K562 (cell line): ENCODE measurements at regions not wholly inside any gene's neighbourhood (a gene's known extent, or its start where the extent isn't known, plus 50 kb on each side); places are given as distances from the start of the nearest gene placed in this dataset.
A peak's percentile ranks its signal among the peaks of the same experiment; 100 is the strongest.

Experiments
- BCOR ChIP-seq: fragments of 450-650 bp; IDR thresholded peaks from 2 replicates; pipeline ENCODE4 v1.6.1; 2016
- BRF1 ChIP-seq: IDR thresholded peaks from 3 replicates; pipeline ENCODE4 v1.6.1; 2011; ENCODE audit warnings: borderline replicate concordance, mild to moderate bottlenecking; ENCODE audit not compliant: insufficient read length; ENCODE audit errors: extremely low read depth
- GABPB2 ChIP-seq: fragments of 250-450 bp; sonication (Bioruptor Pico); conservative IDR thresholded peaks from 2 replicates; pipeline ENCODE4 v1.5.1; 2021; ENCODE audit warnings: mild to moderate bottlenecking
- POLR2B ChIP-seq: fragments of 450-650 bp; IDR thresholded peaks from 2 replicates; pipeline ENCODE4 v1.6.1; 2018; ENCODE audit warnings: low read depth; ENCODE audit not compliant: partially characterized antibody
- REST ChIP-seq, 2 experiments: fragments of 450-650 bp; formaldehyde crosslinking in 1 of 2; IDR thresholded peaks; 2 replicates each; pipeline versions ENCODE4 v1.4.0 to v1.6.1; 2014 to 2020; ENCODE audit warnings: mild to moderate bottlenecking in 2 of 2, borderline replicate concordance in 1 of 2, low read depth in 1 of 2
- SIRT6 ChIP-seq: IDR thresholded peaks from one replicate; pipeline ENCODE4 v1.6.1; 2012; ENCODE audit warnings: low read depth, mild to moderate bottlenecking, control low read depth, inconsistent platforms, low read length, moderate library complexity
- ZNF589 ChIP-seq: fragments of 200-800 bp; sonication (Bioruptor generic); IDR thresholded peaks from 2 replicates; pipeline ENCODE4 v1.6.1; 2016; ENCODE audit warnings: low read depth, missing genetic modification characterization, missing compliant biosample characterization
- ZNF696 ChIP-seq: fragments of 250-450 bp; sonication (Bioruptor Pico); conservative IDR thresholded peaks from 2 replicates; pipeline ENCODE4 v1.4.0; 2020; ENCODE audit warnings: mild to moderate bottlenecking, moderate library complexity
- TF ChIP-seq, protein P1 (sequence below): sonication (generic); formaldehyde crosslinking; IDR thresholded peaks from 2 replicates; pipeline ENCODE4 v1.8.0; 2022; ENCODE audit warnings: missing genetic modification reagents, mild to moderate bottlenecking, borderline replicate concordance

DNA sequence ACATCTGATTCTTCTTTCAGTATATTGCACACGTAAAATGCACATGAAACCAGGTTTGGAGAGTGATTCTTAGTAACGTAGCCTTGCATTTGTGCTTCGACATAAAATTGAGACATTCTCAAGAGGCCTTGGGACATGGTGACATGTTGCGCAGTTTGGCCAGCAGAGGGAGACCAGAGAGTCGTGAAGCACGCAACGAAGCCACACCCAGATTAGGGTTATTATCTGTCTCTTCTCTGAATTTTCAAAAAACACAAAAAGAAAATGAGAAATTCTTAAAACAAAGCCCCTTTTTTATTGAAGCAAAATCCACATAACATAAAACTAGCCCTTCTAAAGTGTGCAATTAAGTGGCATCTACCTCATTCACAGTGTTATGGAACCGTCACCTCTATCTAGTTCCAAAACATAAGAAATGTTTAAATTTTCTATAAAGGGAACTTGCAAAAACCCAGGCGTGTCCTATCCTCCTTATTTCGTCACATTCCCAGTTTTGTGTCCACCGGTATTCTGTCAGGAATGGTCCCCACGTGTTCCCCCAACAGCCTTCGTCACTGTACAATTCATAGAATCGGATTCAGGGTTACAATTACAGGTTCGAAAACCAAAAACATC, 108.8 kb upstream of the ATF7IP start (continued):
- TF ChIP-seq, protein P1, sequence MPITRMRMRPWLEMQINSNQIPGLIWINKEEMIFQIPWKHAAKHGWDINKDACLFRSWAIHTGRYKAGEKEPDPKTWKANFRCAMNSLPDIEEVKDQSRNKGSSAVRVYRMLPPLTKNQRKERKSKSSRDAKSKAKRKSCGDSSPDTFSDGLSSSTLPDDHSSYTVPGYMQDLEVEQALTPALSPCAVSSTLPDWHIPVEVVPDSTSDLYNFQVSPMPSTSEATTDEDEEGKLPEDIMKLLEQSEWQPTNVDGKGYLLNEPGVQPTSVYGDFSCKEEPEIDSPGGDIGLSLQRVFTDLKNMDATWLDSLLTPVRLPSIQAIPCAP (CRISPR knock-in tag) = no peak
- no peak for TF ChIP-seq BRF1
- peak; percentile 78 for TF ChIP-seq ZNF589 (CRISPR knock-in tag)
- TF ChIP-seq ZNF696 (CRISPR knock-in tag) = no peak
- no peak for TF ChIP-seq SIRT6
- TF ChIP-seq POLR2B = no peak
- no peak for TF ChIP-seq GABPB2 (CRISPR knock-in tag)
- TF ChIP-seq REST (IDR thresholded peaks at IDR 0.05; ENCODE audit: borderline replicate concordance) = peak; percentile 77; the same call in 1 of the 2 replicates
- no peak for TF ChIP-seq REST (CRISPR knock-in tag; IDR thresholded peaks at IDR 0.05; ENCODE audit: low read depth)
- no peak for TF ChIP-seq BCOR
